ENCODE measurements at regions not wholly inside any gene's neighbourhood (a gene's known extent, or its start where the extent isn't known, plus 50 kb on each side); places are given as distances from the start of the nearest gene placed in this dataset.

GRCh38 chr20:22740829-22741228, 156.5 kb upstream of the FOXA2 start:
- no peak for DNase-seq (ENCODE audit: low read depth)

GRCh38 chr20:22744341-22745193, 160.2 kb upstream of the FOXA2 start:
- DNase-seq (ENCODE audit: low read depth) = no peak

GRCh38 chr20:22745194-22745500, 160.8 kb upstream of the FOXA2 start:
- DNase-seq (ENCODE audit: low read depth) = no peak

GRCh38 chr20:22746957-22747356, 162.6 kb upstream of the FOXA2 start:
- no peak for DNase-seq (ENCODE audit: low read depth)

GRCh38 chr20:22752324-22752723, 168.0 kb upstream of the FOXA2 start:
- DNase-seq (ENCODE audit: low read depth) = no peak

- DNase-seq (ENCODE audit: low read depth) = no peak
These were observed 173.2 kb upstream of the FOXA2 start for GRCh38 chr20:22757424-22758183.

GRCh38 chr20:22758815-22759214, 174.4 kb upstream of the FOXA2 start:
- no peak for DNase-seq (ENCODE audit: low read depth)

GRCh38 chr20:22762576-22763256, 178.3 kb upstream of the FOXA2 start:
- DNase-seq (ENCODE audit: low read depth) = no peak

- DNase-seq (ENCODE audit: low read depth) = no peak
These were observed 179.0 kb upstream of the FOXA2 start for GRCh38 chr20:22763257-22763906.

- no peak for DNase-seq (ENCODE audit: low read depth)
These were observed 184.2 kb upstream of the FOXA2 start for GRCh38 chr20:22768266-22769178.

- DNase-seq (ENCODE audit: low read depth) = no peak
These were observed 185.9 kb upstream of the FOXA2 start for GRCh38 chr20:22770241-22770800.

GRCh38 chr20:22771706-22772105, 187.3 kb upstream of the FOXA2 start:
- no peak for DNase-seq (ENCODE audit: low read depth)

- no peak for DNase-seq (ENCODE audit: low read depth)
These were observed 189.0 kb upstream of the FOXA2 start for GRCh38 chr20:22773344-22773743.

GRCh38 chr20:22775256-22775655, 190.9 kb upstream of the FOXA2 start:
- DNase-seq (ENCODE audit: low read depth) = no peak

GRCh38 chr20:22775671-22776139, 191.3 kb upstream of the FOXA2 start:
- no peak for DNase-seq (ENCODE audit: low read depth)

GRCh38 chr20:22776369-22776768, 192.0 kb upstream of the FOXA2 start:
- no peak for DNase-seq (ENCODE audit: low read depth)

GRCh38 chr20:22779878-22780277, 195.5 kb upstream of the FOXA2 start:
- DNase-seq (ENCODE audit: low read depth) = no peak

GRCh38 chr20:22781869-22782268, 197.5 kb upstream of the FOXA2 start:
- DNase-seq (ENCODE audit: low read depth) = no peak

GRCh38 chr20:22789676-22790075, 205.3 kb upstream of the FOXA2 start:
- DNase-seq (ENCODE audit: low read depth) = no peak

GRCh38 chr20:22791396-22791795, 207.0 kb upstream of the FOXA2 start:
- DNase-seq (ENCODE audit: low read depth) = no peak
